ENCODE measurements at regions not wholly inside any gene's neighbourhood (a gene's known extent, or its start where the extent isn't known, plus 50 kb on each side); places are given as distances from the start of the nearest gene placed in this dataset.

DNA sequence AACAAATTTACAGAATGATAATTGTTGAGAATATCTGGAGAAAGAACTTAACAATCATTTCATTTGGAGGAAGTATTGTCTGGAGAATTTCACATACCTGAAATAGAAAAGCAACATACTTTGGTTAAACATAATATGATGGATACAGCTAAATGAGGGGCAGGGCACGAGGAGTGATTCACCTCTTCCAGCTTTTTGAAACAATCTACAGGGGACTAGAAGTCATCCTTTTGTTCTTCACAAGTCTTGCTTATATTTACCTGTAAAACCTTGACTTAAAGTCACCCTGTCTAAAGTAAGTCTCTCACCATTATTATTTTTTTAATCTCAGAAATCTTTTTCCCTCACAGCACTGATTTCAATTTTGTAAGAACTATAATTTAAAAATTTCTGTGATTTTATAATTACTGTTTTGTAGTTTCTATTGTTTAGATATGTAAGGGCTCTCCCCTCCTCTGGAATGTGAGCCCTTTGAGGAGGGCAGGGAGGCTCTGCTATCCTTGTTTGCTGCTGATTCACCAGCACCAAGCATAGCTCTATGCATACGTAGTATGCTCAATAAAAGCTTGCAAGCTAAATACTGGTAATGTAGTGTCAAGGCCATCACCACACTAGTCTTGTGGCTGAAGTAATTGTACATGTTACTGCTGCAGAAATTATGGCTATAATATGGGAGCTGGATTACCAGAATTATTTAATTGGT is 193.9 kb upstream of the THRB start:
- POLR2A ChIA-PET = no interaction called here
- H3K4me1 ChIP-seq (ENCODE audit: control insufficient read depth, insufficient read depth, low read length) = no peaks in the 10 kb centered on the region
- no peak overlapping the region for H3K4me3 ChIP-seq (ENCODE audit: low read depth in 2 of 2, low read length in 2 of 2)
- no peaks in the 10 kb centered on the region for H3K27me3 ChIP-seq (ENCODE audit: control insufficient read depth, insufficient read depth, low read length)
- ATAC-seq (no peak), DNase-seq (ENCODE audit: low read depth, low spot score) (no peak)
- no peak overlapping the region for H3K27ac ChIP-seq (ENCODE audit: low read length)
- intact Hi-C loops (cut with micrococcal nuclease; ENCODE audit: unreplicated experiment) = no loop called here
- no peaks in the 10 kb centered on the region for H3K9me3 ChIP-seq (ENCODE audit: control insufficient read depth, insufficient read depth, low read depth, low read length)
- CTCF ChIA-PET = interaction anchor here (0.5 kb wide), 1 partner anchor 377 kb away, joined by 4 read pairs; no protein-coding TSS in a partner anchor
- no TSS peak for BruUV-seq (replicated peaks)
- in situ Hi-C loops (cut with HindIII; ENCODE audit: low pct_unique_long_range_greater_than_20kb, low sequenced_read_pairs) = no loop called here
- TF ChIP-seq TCF7L2 (IDR thresholded peaks at IDR 0.05; ENCODE audit: low read depth, low read length) (no peak), SIN3A (IDR thresholded peaks at IDR 0.05; ENCODE audit: borderline replicate concordance, insufficient read depth, low read depth, low read length) (no peak), POLR2AphosphoS5 (IDR thresholded peaks at IDR 0.05; ENCODE audit: low read depth, low read length) (no peak)
- TF ChIP-seq, protein P1, sequence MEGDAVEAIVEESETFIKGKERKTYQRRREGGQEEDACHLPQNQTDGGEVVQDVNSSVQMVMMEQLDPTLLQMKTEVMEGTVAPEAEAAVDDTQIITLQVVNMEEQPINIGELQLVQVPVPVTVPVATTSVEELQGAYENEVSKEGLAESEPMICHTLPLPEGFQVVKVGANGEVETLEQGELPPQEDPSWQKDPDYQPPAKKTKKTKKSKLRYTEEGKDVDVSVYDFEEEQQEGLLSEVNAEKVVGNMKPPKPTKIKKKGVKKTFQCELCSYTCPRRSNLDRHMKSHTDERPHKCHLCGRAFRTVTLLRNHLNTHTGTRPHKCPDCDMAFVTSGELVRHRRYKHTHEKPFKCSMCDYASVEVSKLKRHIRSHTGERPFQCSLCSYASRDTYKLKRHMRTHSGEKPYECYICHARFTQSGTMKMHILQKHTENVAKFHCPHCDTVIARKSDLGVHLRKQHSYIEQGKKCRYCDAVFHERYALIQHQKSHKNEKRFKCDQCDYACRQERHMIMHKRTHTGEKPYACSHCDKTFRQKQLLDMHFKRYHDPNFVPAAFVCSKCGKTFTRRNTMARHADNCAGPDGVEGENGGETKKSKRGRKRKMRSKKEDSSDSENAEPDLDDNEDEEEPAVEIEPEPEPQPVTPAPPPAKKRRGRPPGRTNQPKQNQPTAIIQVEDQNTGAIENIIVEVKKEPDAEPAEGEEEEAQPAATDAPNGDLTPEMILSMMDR (IDR thresholded peaks at IDR 0.05) = no peak
- TF ChIP-seq, protein P2, sequence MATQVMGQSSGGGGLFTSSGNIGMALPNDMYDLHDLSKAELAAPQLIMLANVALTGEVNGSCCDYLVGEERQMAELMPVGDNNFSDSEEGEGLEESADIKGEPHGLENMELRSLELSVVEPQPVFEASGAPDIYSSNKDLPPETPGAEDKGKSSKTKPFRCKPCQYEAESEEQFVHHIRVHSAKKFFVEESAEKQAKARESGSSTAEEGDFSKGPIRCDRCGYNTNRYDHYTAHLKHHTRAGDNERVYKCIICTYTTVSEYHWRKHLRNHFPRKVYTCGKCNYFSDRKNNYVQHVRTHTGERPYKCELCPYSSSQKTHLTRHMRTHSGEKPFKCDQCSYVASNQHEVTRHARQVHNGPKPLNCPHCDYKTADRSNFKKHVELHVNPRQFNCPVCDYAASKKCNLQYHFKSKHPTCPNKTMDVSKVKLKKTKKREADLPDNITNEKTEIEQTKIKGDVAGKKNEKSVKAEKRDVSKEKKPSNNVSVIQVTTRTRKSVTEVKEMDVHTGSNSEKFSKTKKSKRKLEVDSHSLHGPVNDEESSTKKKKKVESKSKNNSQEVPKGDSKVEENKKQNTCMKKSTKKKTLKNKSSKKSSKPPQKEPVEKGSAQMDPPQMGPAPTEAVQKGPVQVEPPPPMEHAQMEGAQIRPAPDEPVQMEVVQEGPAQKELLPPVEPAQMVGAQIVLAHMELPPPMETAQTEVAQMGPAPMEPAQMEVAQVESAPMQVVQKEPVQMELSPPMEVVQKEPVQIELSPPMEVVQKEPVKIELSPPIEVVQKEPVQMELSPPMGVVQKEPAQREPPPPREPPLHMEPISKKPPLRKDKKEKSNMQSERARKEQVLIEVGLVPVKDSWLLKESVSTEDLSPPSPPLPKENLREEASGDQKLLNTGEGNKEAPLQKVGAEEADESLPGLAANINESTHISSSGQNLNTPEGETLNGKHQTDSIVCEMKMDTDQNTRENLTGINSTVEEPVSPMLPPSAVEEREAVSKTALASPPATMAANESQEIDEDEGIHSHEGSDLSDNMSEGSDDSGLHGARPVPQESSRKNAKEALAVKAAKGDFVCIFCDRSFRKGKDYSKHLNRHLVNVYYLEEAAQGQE (IDR thresholded peaks at IDR 0.05; ENCODE audit: insufficient read depth in 1 of 2, low read depth in 2 of 2, low read length in 1 of 2) = no peak
- no peaks in the 10 kb centered on the region for H3K36me3 ChIP-seq (ENCODE audit: control insufficient read depth, insufficient read depth, low read length)

DNA sequence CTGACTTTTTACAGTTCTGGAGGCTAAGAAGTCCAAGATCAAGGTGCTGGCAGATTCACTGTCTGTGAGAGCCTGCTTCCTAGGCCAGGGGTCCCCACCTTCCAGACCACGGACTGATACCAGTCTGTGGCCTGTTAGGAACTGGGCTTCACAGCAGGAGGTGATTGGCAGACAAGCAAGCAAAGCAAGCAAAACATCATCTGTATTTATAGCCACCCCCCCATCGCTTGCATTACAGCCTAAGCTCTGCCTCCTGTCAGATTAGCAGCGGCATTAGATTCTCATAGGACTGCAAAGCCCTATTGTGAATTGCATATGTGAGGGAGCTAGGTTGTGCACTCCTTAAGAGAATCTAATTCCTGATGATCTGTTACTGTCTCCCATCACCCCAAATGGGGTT is 194.7 kb upstream of the THRB start:
- H3K27ac ChIP-seq (ENCODE audit: low read length) = no peak overlapping the region
- no peaks in the 10 kb centered on the region for H3K9me3 ChIP-seq (ENCODE audit: control insufficient read depth, insufficient read depth, low read depth, low read length)
- no peak for ATAC-seq
- in situ Hi-C loops (cut with HindIII; ENCODE audit: low pct_unique_long_range_greater_than_20kb, low sequenced_read_pairs) = no loop called here
- no peaks in the 10 kb centered on the region for H3K36me3 ChIP-seq (ENCODE audit: control insufficient read depth, insufficient read depth, low read length)
- CTCF ChIA-PET = no interaction called here
- DNase-seq (ENCODE audit: low read depth, low spot score) = no peak
- no peak overlapping the region for H3K4me3 ChIP-seq (ENCODE audit: low read depth in 2 of 2, low read length in 2 of 2)
- H3K27me3 ChIP-seq (ENCODE audit: control insufficient read depth, insufficient read depth, low read length) = no peaks in the 10 kb centered on the region
- POLR2A ChIA-PET = no interaction called here
- no peak for TF ChIP-seq POLR2AphosphoS5 (IDR thresholded peaks at IDR 0.05; ENCODE audit: low read depth, low read length)
- TF ChIP-seq, protein P2 (IDR thresholded peaks at IDR 0.05; ENCODE audit: insufficient read depth in 1 of 2, low read depth in 2 of 2, low read length in 1 of 2) = no peak
- TF ChIP-seq SIN3A (IDR thresholded peaks at IDR 0.05; ENCODE audit: borderline replicate concordance, insufficient read depth, low read depth, low read length) = no peak
- TF ChIP-seq, protein P1 (IDR thresholded peaks at IDR 0.05) = no peak
- no peak for TF ChIP-seq TCF7L2 (IDR thresholded peaks at IDR 0.05; ENCODE audit: low read depth, low read length)
- no TSS peak for BruUV-seq (replicated peaks)
- no peaks in the 10 kb centered on the region for H3K4me1 ChIP-seq (ENCODE audit: control insufficient read depth, insufficient read depth, low read length)
- intact Hi-C loops (cut with micrococcal nuclease; ENCODE audit: unreplicated experiment) = no loop called here
